GM18519 (cell line): ENCODE measurements at regions not wholly inside any gene's neighbourhood (a gene's known extent, or its start where the extent isn't known, plus 50 kb on each side); places are given as distances from the start of the nearest gene placed in this dataset.
"Not testable (repeated sequence)": the region's sequence is repeated elsewhere in the genome, so short reads cannot be mapped to it uniquely, and the experiment has no call there.

Experiments used
- ATAC-seq: cut with Tn5 transposase; IDR thresholded peaks from one replicate; pipeline ENCODE4 v1.9.1; 2021; ENCODE audit warnings: mild to moderate bottlenecking, moderate library complexity; ENCODE audit not compliant: unreplicated experiment, low FRiP score

- no peak for ATAC-seq
Observed at GRCh38 chr3:162670181-162670580, 1173.6 kb downstream of the OTOL1 start.

DNA sequence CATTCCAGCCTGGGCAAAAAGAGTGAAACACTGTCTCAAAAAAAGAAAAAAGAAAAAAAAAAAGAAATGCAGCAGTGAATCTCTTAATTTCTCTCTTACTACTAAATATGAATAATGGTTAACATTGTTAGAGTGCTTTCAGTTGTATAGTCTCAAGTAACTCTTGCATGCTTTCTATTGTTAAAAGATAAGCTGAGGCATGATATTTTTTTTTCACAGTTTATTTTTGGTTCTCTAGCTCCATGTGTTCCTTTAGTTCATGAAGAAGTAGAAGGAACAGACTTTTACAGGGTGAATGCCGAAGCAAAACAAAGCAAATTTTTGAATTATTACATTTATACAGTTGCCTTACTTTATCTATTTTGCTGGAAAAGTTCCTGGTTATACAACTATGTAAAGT, 1180.9 kb downstream of the OTOL1 start:
- ATAC-seq, result no peak

DNA sequence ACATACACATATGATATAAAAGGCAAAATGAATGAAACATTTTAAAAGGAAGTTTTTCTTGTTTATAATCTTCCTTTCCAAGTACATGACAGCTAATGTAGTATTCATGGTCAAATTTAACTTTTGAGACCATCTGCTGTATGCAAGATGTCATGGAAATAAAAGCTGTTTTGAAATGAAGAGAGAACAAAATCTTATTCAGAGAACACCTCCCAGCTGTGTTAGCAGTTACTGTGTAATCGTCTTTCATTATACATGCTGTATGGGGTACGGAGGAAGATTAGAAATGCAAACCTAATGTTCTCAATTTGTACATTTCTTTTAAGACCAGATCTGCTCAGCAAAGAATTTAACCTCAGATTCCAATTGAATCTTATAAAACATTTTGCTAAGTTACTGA, 1182.3 kb downstream of the OTOL1 start:
- ATAC-seq, result no peak

DNA sequence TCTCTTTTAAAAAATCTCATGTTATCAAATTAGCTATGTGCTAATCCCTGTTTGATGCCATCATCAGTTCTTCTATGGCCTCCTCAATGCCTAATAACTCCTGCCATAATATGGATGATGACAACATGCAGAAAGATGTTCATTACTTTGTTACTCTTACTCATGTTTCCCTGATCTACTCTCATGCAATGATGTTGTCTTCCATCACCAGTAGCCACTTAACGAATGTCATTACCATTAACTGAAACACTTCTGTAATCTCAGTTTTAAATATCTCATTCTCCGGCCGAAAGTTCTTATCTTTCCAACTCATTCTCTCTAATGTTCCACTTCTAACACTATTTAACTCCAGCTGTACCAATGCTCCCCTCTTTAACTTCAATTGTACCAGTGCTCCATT, 1187.7 kb downstream of the OTOL1 start:
- no peak for ATAC-seq

DNA sequence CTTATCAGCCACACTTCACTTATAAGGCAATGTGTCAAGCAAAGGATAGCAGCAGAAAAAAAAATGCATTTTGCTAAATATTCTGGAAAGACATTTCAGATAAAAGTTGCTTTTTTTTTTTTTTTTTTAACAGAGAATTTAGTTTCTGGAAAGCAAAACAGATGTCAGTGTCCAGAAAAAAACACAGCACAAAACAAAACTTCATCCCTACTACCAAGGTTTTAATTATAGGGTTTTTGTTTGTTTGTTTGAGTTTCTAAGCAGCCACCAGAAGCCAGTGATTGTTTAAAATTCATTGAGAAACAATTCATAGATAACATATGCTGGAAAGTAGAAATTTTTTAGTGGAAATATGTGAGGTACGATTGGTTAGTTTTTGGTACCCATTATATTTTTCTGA, 1202.7 kb downstream of the OTOL1 start:
- ATAC-seq, result no peak

- no peak for ATAC-seq
Observed at GRCh38 chr3:162701211-162701610, 1204.6 kb downstream of the OTOL1 start.

GRCh38 chr3:162702768-162703385, 1206.3 kb downstream of the OTOL1 start:
- ATAC-seq, result no peak

GRCh38 chr3:162704238-162704637, 1207.6 kb downstream of the OTOL1 start:
- ATAC-seq, result no peak

- ATAC-seq, result no peak
Observed at GRCh38 chr3:162704799-162705385, 1208.3 kb downstream of the OTOL1 start.

GRCh38 chr3:162708394-162708793, 1211.8 kb downstream of the OTOL1 start:
- ATAC-seq, result not testable (repeated sequence)

DNA sequence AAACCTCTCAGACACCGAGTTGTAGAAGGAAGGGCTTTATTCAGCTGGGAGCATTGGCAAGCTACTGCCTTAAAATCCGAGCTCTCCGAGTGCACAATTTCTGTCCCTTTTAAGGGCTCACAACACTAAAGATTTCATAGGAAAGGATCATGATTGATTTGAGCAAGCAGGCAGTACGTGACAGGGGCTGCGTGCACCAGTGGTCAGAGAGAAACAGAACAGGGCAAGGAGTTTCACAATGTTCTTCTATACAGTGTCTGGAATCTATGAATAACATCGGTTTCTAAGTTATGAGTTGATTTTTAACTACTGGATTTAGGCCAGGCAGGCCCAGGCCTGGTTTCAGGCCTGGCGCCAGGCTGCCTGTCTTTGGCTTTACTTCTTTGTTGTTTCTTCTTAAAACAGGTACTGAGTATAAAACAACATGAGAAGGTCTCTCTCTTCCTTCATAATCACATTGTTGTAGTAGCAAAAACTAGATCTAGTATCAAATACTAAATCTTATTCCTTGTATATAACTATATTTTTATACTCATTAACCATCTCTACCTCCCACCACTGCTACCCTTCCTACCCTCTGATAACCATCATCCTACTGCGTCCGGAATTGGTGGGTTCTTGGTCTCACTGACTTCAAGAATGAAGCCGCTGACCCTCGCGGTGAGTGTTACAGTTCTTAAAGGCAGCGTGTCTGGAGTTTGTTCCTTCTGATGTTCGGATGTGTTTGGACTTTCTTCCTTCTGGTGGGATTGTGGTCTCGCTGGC, 1212.5 kb downstream of the OTOL1 start:
- ATAC-seq, result not testable (repeated sequence)

GRCh38 chr3:162710332-162711112, 1213.9 kb downstream of the OTOL1 start:
- ATAC-seq, result no peak

DNA sequence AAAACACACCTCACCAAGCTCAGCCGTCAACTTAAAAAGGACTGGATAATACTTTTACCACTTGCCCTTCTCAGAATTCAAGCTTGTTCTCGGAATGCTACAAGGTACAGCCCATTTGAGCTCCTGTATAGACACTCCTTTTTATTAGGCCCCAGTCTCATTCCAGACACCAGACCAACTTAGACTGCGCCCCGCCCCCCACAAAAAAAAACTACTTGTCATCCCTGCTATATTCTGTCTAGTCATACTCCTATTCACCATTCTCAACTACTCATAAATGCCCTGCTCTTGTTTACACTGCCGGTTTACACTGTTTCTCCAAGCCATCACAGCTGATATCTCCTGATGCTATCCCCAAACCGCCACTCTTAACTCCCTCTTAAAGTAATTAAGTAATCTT, 1220.5 kb downstream of the OTOL1 start:
- ATAC-seq, result not testable (repeated sequence)

- ATAC-seq, result no peak
Observed at GRCh38 chr3:162718697-162719096, 1222.1 kb downstream of the OTOL1 start.

DNA sequence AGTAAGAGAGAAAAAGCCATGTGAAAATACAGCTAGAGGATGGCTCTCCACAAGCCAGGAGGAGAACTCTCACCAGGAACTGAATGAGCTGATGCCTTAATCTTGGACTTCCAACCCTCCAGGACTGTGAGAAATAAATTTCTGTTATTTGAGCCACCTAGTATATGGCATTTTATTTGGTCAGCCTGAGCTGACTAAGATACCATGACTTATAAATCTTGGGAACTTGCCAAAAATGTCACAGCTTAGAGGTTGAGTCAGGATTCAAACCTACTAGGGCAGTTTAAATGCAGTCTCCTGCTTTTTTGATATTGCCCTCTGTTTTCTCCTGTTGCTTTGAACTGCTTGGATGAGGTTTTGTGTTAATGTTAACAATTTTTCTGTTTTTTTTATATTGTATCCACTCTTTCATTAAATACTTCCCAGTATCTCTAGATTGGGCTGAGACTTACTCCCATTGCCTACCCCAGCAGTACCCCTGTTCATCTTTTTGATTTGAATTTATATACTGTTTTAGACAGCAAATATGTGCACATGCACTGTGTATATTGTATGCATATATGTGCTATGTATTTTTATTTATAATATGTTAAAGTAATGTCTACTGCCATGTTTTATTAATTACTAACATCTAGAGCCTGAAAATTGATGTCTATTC, 1223.2 kb downstream of the OTOL1 start:
- no peak for ATAC-seq

DNA sequence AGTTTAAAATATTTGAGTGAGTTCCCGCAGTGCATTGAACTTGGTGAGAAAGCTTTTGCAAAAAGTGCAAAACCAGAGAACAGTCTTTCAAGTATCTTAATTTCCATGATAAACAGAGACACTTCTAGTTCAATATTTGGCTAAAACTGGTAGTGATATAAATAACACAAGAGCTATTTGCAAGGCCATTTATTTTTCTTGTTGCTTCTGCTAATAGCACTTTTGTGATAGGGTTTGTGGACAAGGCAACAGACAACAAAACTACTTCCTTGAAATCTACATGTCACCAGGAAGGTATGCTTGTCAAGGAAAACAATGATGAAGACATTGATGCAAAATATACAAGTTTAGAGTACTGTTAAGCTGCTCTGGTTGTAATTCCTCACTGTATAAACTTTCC, 1225.1 kb downstream of the OTOL1 start:
- no peak for ATAC-seq

GRCh38 chr3:162722337-162722736, 1225.7 kb downstream of the OTOL1 start:
- no peak for ATAC-seq

- ATAC-seq, result not testable (repeated sequence)
Observed at GRCh38 chr3:162722796-162723195, 1226.2 kb downstream of the OTOL1 start.

- no peak for ATAC-seq
Observed at GRCh38 chr3:162729686-162730085, 1233.1 kb downstream of the OTOL1 start.

- ATAC-seq, result not testable (repeated sequence)
Observed at GRCh38 chr3:162731961-162732360, 1235.4 kb downstream of the OTOL1 start.

GRCh38 chr3:162738784-162739183, 1242.2 kb downstream of the OTOL1 start:
- no peak for ATAC-seq
